HG03571 (cell line): ENCODE measurements at regions not wholly inside any gene's neighbourhood (a gene's known extent, or its start where the extent isn't known, plus 50 kb on each side); places are given as distances from the start of the nearest gene placed in this dataset.

Source experiments
- ATAC-seq: cut with Tn5 transposase; IDR thresholded peaks from one replicate; pipeline ENCODE4 v1.9.1; 2021; ENCODE audit not compliant: unreplicated experiment

- ATAC-seq, result no peak
Measured at GRCh38 chr11:19344661-19345518, 104.1 kb upstream of the E2F8 start.

- no peak for ATAC-seq
Measured at GRCh38 chr11:19342036-19342435, 101.3 kb upstream of the E2F8 start.

- ATAC-seq, result no peak
Measured at GRCh38 chr11:19338375-19338774, 97.6 kb upstream of the E2F8 start.

- ATAC-seq, result no peak
Measured at GRCh38 chr11:19337779-19338178, 97.0 kb upstream of the E2F8 start.

GRCh38 chr11:19336331-19336730 lies 95.6 kb upstream of the E2F8 start:
- ATAC-seq, result no peak

GRCh38 chr11:19332476-19332875 lies 91.7 kb upstream of the E2F8 start:
- ATAC-seq, result no peak

GRCh38 chr11:19330416-19330815 lies 89.7 kb upstream of the E2F8 start:
- ATAC-seq, result no peak

- ATAC-seq, result no peak
Measured at GRCh38 chr11:19329970-19330369, 89.2 kb upstream of the E2F8 start.

GRCh38 chr11:19328586-19329311 lies 88.0 kb upstream of the E2F8 start:
- no peak for ATAC-seq

- ATAC-seq, result no peak
Measured at GRCh38 chr11:19327280-19327679, 86.5 kb upstream of the E2F8 start.

GRCh38 chr11:19326499-19326898 lies 85.8 kb upstream of the E2F8 start:
- ATAC-seq, result no peak

- no peak for ATAC-seq
Measured at GRCh38 chr11:19323502-19323901, 82.8 kb upstream of the E2F8 start.

GRCh38 chr11:19321351-19321750 lies 80.6 kb upstream of the E2F8 start:
- no peak for ATAC-seq

- ATAC-seq, result no peak
Measured at GRCh38 chr11:19320827-19321226, 80.1 kb upstream of the E2F8 start.

GRCh38 chr11:19316434-19316833 lies 75.7 kb upstream of the E2F8 start:
- no peak for ATAC-seq

GRCh38 chr11:19315511-19315910 lies 74.8 kb upstream of the E2F8 start:
- ATAC-seq, result no peak

GRCh38 chr11:19313140-19313539 lies 72.4 kb upstream of the E2F8 start:
- ATAC-seq, result no peak

GRCh38 chr11:19311308-19312030 lies 70.7 kb upstream of the E2F8 start:
- peak; percentile 53 for ATAC-seq

GRCh38 chr11:19307498-19307897 lies 66.8 kb upstream of the E2F8 start:
- ATAC-seq, result no peak

GRCh38 chr11:19306179-19306944 lies 65.6 kb upstream of the E2F8 start:
- no peak for ATAC-seq

- ATAC-seq, result no peak
Measured at GRCh38 chr11:19301361-19301760, 60.6 kb upstream of the E2F8 start.
